Inflammatory macrophage treated with lipopolysaccharide for 1 hour (primary cell): ENCODE measurements at regions not wholly inside any gene's neighbourhood (a gene's known extent, or its start where the extent isn't known, plus 50 kb on each side); places are given as distances from the start of the nearest gene placed in this dataset.
"Not testable (repeated sequence)": the region's sequence is repeated elsewhere in the genome, so short reads cannot be mapped to it uniquely, and the experiment has no call there.

Source experiments
- DNase-seq, 2 donors: peaks; one replicate each; pipeline ENCODE4 v3.0.0-alpha.2; 2020 to 2022

GRCh38 chr4:138658518-138658917, 357.1 kb upstream of the NOCT start:
- DNase-seq = no peak

GRCh38 chr4:138656990-138657389, 358.6 kb upstream of the NOCT start:
- no peak for DNase-seq

GRCh38 chr4:138655985-138656384, 359.6 kb upstream of the NOCT start:
- DNase-seq = no peak

- no peak for DNase-seq
Observed at GRCh38 chr4:138655286-138655685, 360.3 kb upstream of the NOCT start.

GRCh38 chr4:138650929-138651448, 364.6 kb upstream of the NOCT start:
- DNase-seq = peak; percentile 3 to 12

- DNase-seq = no peak
Observed at GRCh38 chr4:138650495-138650894, 365.1 kb upstream of the NOCT start.

- no peak for DNase-seq
Observed at GRCh38 chr4:138647433-138647832, 368.1 kb upstream of the NOCT start.

GRCh38 chr4:138646383-138646782, 369.2 kb upstream of the NOCT start:
- no peak for DNase-seq

GRCh38 chr4:138645289-138645688, 370.3 kb upstream of the NOCT start:
- DNase-seq = no peak

- DNase-seq = no peak
Observed at GRCh38 chr4:138644322-138644721, 371.3 kb upstream of the NOCT start.

GRCh38 chr4:138643827-138644226, 371.8 kb upstream of the NOCT start:
- no peak for DNase-seq

GRCh38 chr4:138639018-138639741, 376.4 kb upstream of the NOCT start:
- no peak for DNase-seq

- DNase-seq = no peak
Observed at GRCh38 chr4:138636781-138637180, 378.8 kb upstream of the NOCT start.

- DNase-seq = no peak
Observed at GRCh38 chr4:138634915-138635314, 380.7 kb upstream of the NOCT start.

GRCh38 chr4:138633580-138633904, 382.0 kb upstream of the NOCT start:
- no peak for DNase-seq

GRCh38 chr4:138632856-138633579, 382.6 kb upstream of the NOCT start:
- no peak for DNase-seq

GRCh38 chr4:138630666-138631065, 384.9 kb upstream of the NOCT start:
- DNase-seq = no peak

GRCh38 chr4:138629669-138630068, 385.9 kb upstream of the NOCT start:
- DNase-seq = no peak

GRCh38 chr4:138627096-138627495, 384.9 kb upstream of the SLC7A11 start:
- DNase-seq = no peak

GRCh38 chr4:138622362-138622761, 380.2 kb upstream of the SLC7A11 start:
- not testable (repeated sequence) for DNase-seq

GRCh38 chr4:138616775-138617174, 374.6 kb upstream of the SLC7A11 start:
- DNase-seq = no peak

GRCh38 chr4:138614398-138615142, 372.4 kb upstream of the SLC7A11 start:
- no peak for DNase-seq

GRCh38 chr4:138612428-138612827, 370.3 kb upstream of the SLC7A11 start:
- no peak for DNase-seq

- DNase-seq = no peak
Observed at GRCh38 chr4:138611721-138612120, 369.6 kb upstream of the SLC7A11 start.
